Muscle of leg (tissue), 3 donors: ENCODE measurements at regions not wholly inside any gene's neighbourhood (a gene's known extent, or its start where the extent isn't known, plus 50 kb on each side); places are given as distances from the start of the nearest gene placed in this dataset.
"Not testable (repeated sequence)": the region's sequence is repeated elsewhere in the genome, so short reads cannot be mapped to it uniquely, and the experiment has no call there.

Experiments
- DNase-seq: peaks from one replicate; pipeline ENCODE4 v3.0.0; 2013
- H3K27ac ChIP-seq: one replicate; pipeline ENCODE4 v1.5.1; 2013; ENCODE audit warnings: mild to moderate bottlenecking, low read length, control low read depth
- H3K27me3 ChIP-seq: one replicate; pipeline ENCODE4 v1.6.1; 2013; ENCODE audit warnings: low read length; ENCODE audit not compliant: control insufficient read depth, insufficient read depth
- H3K36me3 ChIP-seq: one replicate; pipeline ENCODE4 v1.6.1; 2013; ENCODE audit warnings: low read length; ENCODE audit not compliant: control insufficient read depth, insufficient read depth
- H3K4me1 ChIP-seq: one replicate; pipeline ENCODE4 v1.6.1; 2013; ENCODE audit warnings: low read length; ENCODE audit not compliant: control insufficient read depth, insufficient read depth
- H3K4me3 ChIP-seq: one replicate; pipeline ENCODE4 v1.5.1; 2013; ENCODE audit warnings: low read length, control low read depth
- H3K9me3 ChIP-seq: replicated peaks from 2 replicates; pipeline ENCODE4 v1.6.1; 2013; ENCODE audit warnings: low read depth, low read length; ENCODE audit not compliant: control insufficient read depth
- WGBS: methylation state at CpG from one replicate; pipeline ENCODE4 v1.1.5; 2013; ENCODE audit warnings: missing lambda C conversion rate; ENCODE audit not compliant: insufficient coverage; 5-methylcytosine and 5-hydroxymethylcytosine counted together

- Histone ChIP-seq H3K4me1 (no peaks in the 10 kb centered on the region), H3K9me3 (no peaks in the 10 kb centered on the region), H3K27ac (no peak overlapping the region), H3K4me3 (no peak overlapping the region), H3K27me3 (no peaks in the 10 kb centered on the region), H3K36me3 (no peaks in the 10 kb centered on the region)
- WGBS: no CpG with 5 or more reads among the region's 3 CpGs
- no peak for DNase-seq
Observed at GRCh38 chr1:239091537-239091936, 294.8 kb upstream of the CHRM3 start.

- no peaks in the 10 kb centered on the region for H3K4me1 ChIP-seq
- 92% methylated on average over 1 of the region's 2 CpGs for WGBS
- DNase-seq: no peak
Observed at GRCh38 chr1:239084459-239085080, 301.8 kb upstream of the CHRM3 start.

GRCh38 chr1:239081947-239082346 is 304.4 kb upstream of the CHRM3 start:
- not testable (repeated sequence) for DNase-seq, H3K9me3 ChIP-seq, H3K4me3 ChIP-seq, H3K36me3 ChIP-seq, H3K4me1 ChIP-seq, H3K27me3 ChIP-seq, H3K27ac ChIP-seq
- no CpG with 5 or more reads among the region's 3 CpGs for WGBS

More at GRCh38 chr1:239084459-239085080, 301.8 kb upstream of the CHRM3 start:
- H3K4me3 ChIP-seq: no peak overlapping the region
- H3K36me3 ChIP-seq: no peaks in the 10 kb centered on the region
- H3K27me3 ChIP-seq: no peaks in the 10 kb centered on the region
- H3K9me3 ChIP-seq: no peaks in the 10 kb centered on the region
- H3K27ac ChIP-seq: no peak overlapping the region

- H3K27me3 ChIP-seq: no peaks in the 10 kb centered on the region
Observed at GRCh38 chr1:239067480-239067879, 318.9 kb upstream of the CHRM3 start.

GRCh38 chr1:239067058-239067457 is 319.3 kb upstream of the CHRM3 start:
- H3K36me3 ChIP-seq: no peaks in the 10 kb centered on the region
- DNase-seq: no peak
- H3K27ac ChIP-seq: no peak overlapping the region
- no peaks in the 10 kb centered on the region for H3K4me1 ChIP-seq
- no peaks in the 10 kb centered on the region for H3K27me3 ChIP-seq
- no peak overlapping the region for H3K4me3 ChIP-seq
- WGBS: no CpG with 5 or more reads among the region's 1 CpG
- H3K9me3 ChIP-seq: no peaks in the 10 kb centered on the region

More at GRCh38 chr1:239067480-239067879, 318.9 kb upstream of the CHRM3 start:
- no peak overlapping the region for H3K27ac ChIP-seq
- H3K36me3 ChIP-seq: no peaks in the 10 kb centered on the region
- no peak overlapping the region for H3K4me3 ChIP-seq
- no peak for DNase-seq
- H3K4me1 ChIP-seq: no peaks in the 10 kb centered on the region
- no peaks in the 10 kb centered on the region for H3K9me3 ChIP-seq

GRCh38 chr1:239061770-239062169 is 324.6 kb upstream of the CHRM3 start:
- 67% methylated on average over 1 of the region's 7 CpGs for WGBS
- no peak overlapping the region for H3K4me3 ChIP-seq
- no peak for DNase-seq
- no peaks in the 10 kb centered on the region for H3K36me3 ChIP-seq
- H3K27me3 ChIP-seq: no peaks in the 10 kb centered on the region
- no peaks in the 10 kb centered on the region for H3K9me3 ChIP-seq
- no peak overlapping the region for H3K27ac ChIP-seq
- no peaks in the 10 kb centered on the region for H3K4me1 ChIP-seq

GRCh38 chr1:239058190-239058589 is 328.2 kb upstream of the CHRM3 start:
- 55% methylated on average over 4 of the region's 6 CpGs for WGBS
- no peaks in the 10 kb centered on the region for H3K27me3 ChIP-seq
- no peak for DNase-seq
- H3K27ac ChIP-seq: no peak overlapping the region
- H3K4me1 ChIP-seq: no peaks in the 10 kb centered on the region
- no peaks in the 10 kb centered on the region for H3K9me3 ChIP-seq
- no peak overlapping the region for H3K4me3 ChIP-seq
- no peaks in the 10 kb centered on the region for H3K36me3 ChIP-seq

DNA sequence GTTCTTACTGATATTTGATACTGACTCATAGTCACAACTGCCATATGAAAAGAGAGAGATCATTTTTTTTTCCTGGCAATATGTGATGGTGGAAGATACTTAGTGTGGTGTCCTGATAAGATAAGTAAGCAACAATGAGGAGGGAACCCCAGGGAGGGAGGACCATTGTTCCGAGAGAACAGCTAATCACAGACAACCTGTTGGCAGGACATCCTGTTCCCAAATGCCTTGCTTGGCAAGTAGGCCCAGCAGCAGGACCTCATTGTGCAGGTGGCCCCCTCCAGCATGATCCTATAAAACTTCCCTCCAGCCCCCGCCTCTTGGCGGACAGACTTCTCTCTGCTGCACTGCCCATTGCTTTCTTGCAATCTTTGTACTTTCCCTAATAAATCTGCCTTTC is 329.4 kb upstream of the CHRM3 start:
- 82% methylated on average over 2 of the region's 3 CpGs for WGBS
- Histone ChIP-seq H3K27me3 (no peaks in the 10 kb centered on the region), H3K9me3 (no peaks in the 10 kb centered on the region), H3K4me1 (no peaks in the 10 kb centered on the region), H3K4me3 (no peak overlapping the region), H3K36me3 (no peaks in the 10 kb centered on the region), H3K27ac (no peak overlapping the region)
- no peak for DNase-seq

DNA sequence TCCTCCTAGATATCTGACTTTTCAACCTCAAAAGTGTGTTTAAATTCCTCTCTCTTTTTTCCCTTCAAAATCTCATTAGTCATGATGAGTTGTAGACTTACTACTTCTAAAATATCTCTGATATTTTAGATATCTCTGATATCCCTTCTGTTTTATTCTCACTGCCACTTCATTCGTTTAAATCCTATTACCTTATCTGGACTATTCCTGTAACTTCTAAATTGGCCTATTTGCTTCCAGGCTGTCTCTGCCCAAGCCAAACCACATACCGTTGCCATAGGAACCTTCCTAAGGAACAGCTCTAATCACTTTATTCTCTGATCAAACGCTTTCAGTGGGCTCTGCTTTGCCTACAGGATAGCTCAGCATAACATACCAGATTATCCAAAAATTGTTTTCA is 333.1 kb upstream of the CHRM3 start:
- Histone ChIP-seq H3K4me3 (no peak overlapping the region), H3K4me1 (no peaks in the 10 kb centered on the region), H3K27me3 (no peaks in the 10 kb centered on the region), H3K9me3 (no peaks in the 10 kb centered on the region), H3K27ac (no peak overlapping the region), H3K36me3 (no peaks in the 10 kb centered on the region)
- DNase-seq: no peak
- WGBS: 54% methylated on average over 3 of the region's 3 CpGs

DNA sequence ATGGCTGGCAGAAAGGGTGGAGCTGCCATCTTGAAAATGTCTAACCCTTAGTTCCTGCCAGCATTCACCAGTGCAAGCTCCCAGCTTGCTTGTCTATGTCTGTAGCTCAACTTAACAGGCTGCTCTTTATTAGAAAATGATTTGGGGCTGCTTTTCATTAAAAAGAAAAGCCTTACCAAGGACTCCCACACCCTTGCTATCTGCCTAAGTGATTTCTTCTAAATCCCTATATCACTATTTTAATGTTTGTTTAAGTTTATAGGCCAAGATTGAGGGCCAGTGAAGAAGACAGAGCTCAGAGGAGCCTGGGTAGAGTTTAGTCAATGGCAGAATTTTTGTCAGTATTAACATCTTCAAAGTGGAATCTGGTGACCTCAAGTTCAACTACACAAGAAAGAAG is 336.8 kb upstream of the CHRM3 start:
- no peaks in the 10 kb centered on the region for H3K27me3 ChIP-seq
- H3K27ac ChIP-seq: no peak overlapping the region
- H3K4me1 ChIP-seq: no peaks in the 10 kb centered on the region
- no peak overlapping the region for H3K4me3 ChIP-seq
- H3K36me3 ChIP-seq: no peaks in the 10 kb centered on the region
- no peaks in the 10 kb centered on the region for H3K9me3 ChIP-seq
- DNase-seq: no peak

GRCh38 chr1:239044829-239045228 is 341.5 kb upstream of the CHRM3 start:
- no peaks in the 10 kb centered on the region for H3K27me3 ChIP-seq
- H3K9me3 ChIP-seq: no peaks in the 10 kb centered on the region
- no peak overlapping the region for H3K4me3 ChIP-seq
- no peak overlapping the region for H3K27ac ChIP-seq
- WGBS: 57% methylated on average over 2 of the region's 3 CpGs
- H3K4me1 ChIP-seq: no peaks in the 10 kb centered on the region
- H3K36me3 ChIP-seq: no peaks in the 10 kb centered on the region
- DNase-seq: no peak
